Keratinocyte (primary cell): ENCODE measurements at regions not wholly inside any gene's neighbourhood (a gene's known extent, or its start where the extent isn't known, plus 50 kb on each side); places are given as distances from the start of the nearest gene placed in this dataset.

Source experiments
- DNase-seq: peaks from one replicate; pipeline ENCODE4 v3.0.0-alpha.2; 2011; ENCODE audit warnings: low read depth, missing footprints, low spot score
- FAIRE-seq: peaks from 2 replicates; lab custom pipeline; 2011; peaks lifted over from hg19 to GRCh38; lab: Jason Lieb, UNC
- H2AFZ ChIP-seq: 2 replicates; pipeline ENCODE4 v1.6.0; 2012; ENCODE audit warnings: low read length, control low read depth, inconsistent platforms; ENCODE audit not compliant: control insufficient read depth
- H3K27ac ChIP-seq: 2 replicates; pipeline ENCODE4 v1.5.1; 2011; ENCODE audit warnings: low read length; ENCODE audit not compliant: control insufficient read depth, insufficient read depth
- H3K27me3 ChIP-seq: 3 replicates; pipeline ENCODE4 v1.6.0; 2011; ENCODE audit warnings: low read length; ENCODE audit not compliant: control insufficient read depth, insufficient read depth; ENCODE audit errors: extremely low read depth
- H3K36me3 ChIP-seq, 2 experiments: 2 replicates in 1 of 2; 3 replicates in 1 of 2; pipeline ENCODE4 v1.5.1; 2011; ENCODE audit warnings: low read length in 2 of 2, mild to moderate bottlenecking in 1 of 2; ENCODE audit not compliant: control insufficient read depth in 2 of 2, insufficient read depth in 2 of 2; ENCODE audit errors: extremely low read depth in 1 of 2
- H3K4me1 ChIP-seq: 3 replicates; pipeline ENCODE4 v1.5.1; 2011; ENCODE audit warnings: low read length; ENCODE audit not compliant: control insufficient read depth, insufficient read depth; ENCODE audit errors: extremely low read depth
- H3K4me2 ChIP-seq: 3 replicates; pipeline ENCODE4 v1.6.0; 2011; ENCODE audit warnings: low read depth, low read length; ENCODE audit not compliant: control insufficient read depth, insufficient read depth; ENCODE audit errors: extremely low read depth
- H3K4me3 ChIP-seq, 3 experiments: fragments of 200-600 bp in 1 of 3; sonication (generic) in 1 of 3; 2 replicates in 2 of 3; 3 replicates in 1 of 3; pipeline ENCODE4 v1.5.1; 2011 to 2016; ENCODE audit warnings: low read length in 3 of 3, mild to moderate bottlenecking in 3 of 3, control low read depth in 2 of 3, inconsistent platforms in 1 of 3, low read depth in 1 of 3, mixed read lengths in 1 of 3, mixed run types in 1 of 3, moderate library complexity in 1 of 3; ENCODE audit not compliant: control insufficient read depth in 2 of 3, insufficient read depth in 2 of 3; ENCODE audit errors: extremely low read depth in 1 of 3
- H3K79me2 ChIP-seq: 2 replicates; pipeline ENCODE4 v1.6.0; 2012; ENCODE audit warnings: low read length; ENCODE audit not compliant: control insufficient read depth, insufficient read depth
- H3K9ac ChIP-seq: 3 replicates; pipeline ENCODE4 v1.6.0; 2011; ENCODE audit warnings: low read length; ENCODE audit not compliant: control insufficient read depth, insufficient read depth; ENCODE audit errors: extremely low read depth
- H3K9me1 ChIP-seq: 3 replicates; pipeline ENCODE4 v1.6.0; 2011; ENCODE audit warnings: low read length; ENCODE audit not compliant: control insufficient read depth, insufficient read depth; ENCODE audit errors: extremely low read depth
- H3K9me3 ChIP-seq: 2 replicates; pipeline ENCODE4 v1.5.1; 2012; ENCODE audit warnings: low read depth, low read length; ENCODE audit not compliant: control insufficient read depth
- H4K20me1 ChIP-seq: 3 replicates; pipeline ENCODE4 v1.6.0; 2011; ENCODE audit warnings: low read length; ENCODE audit not compliant: control insufficient read depth, insufficient read depth; ENCODE audit errors: extremely low read depth
- CTCF ChIP-seq, 3 experiments: IDR thresholded peaks in 1 of 3; conservative IDR thresholded peaks in 1 of 3; optimal IDR thresholded peaks in 1 of 3; 2 replicates in 2 of 3; 3 replicates in 1 of 3; pipeline versions ENCODE3 to v1.5.1; 2011; ENCODE audit warnings: low read length in 3 of 3, mild to moderate bottlenecking in 3 of 3, moderate library complexity in 2 of 3, control low read depth in 1 of 3, inconsistent platforms in 1 of 3; ENCODE audit not compliant: insufficient read depth in 2 of 3; ENCODE audit errors: extremely low read depth in 1 of 3
- EZH2 ChIP-seq: IDR thresholded peaks from one replicate; pipeline ENCODE4 v1.6.1; 2012; ENCODE audit warnings: inconsistent platforms, mild to moderate bottlenecking, low read length, moderate library complexity
- dilution Hi-C: fragments of 300-500 bp; cut with MboI; formaldehyde crosslinking; loops from one replicate; pipeline ENCODE4 v1.7.0; 2020; ENCODE audit warnings: low sequenced_read_pairs; ENCODE audit not compliant: extremely low pct_ligation_motif_present

GRCh38 chr4:108382751-108383150 is 214.0 kb upstream of the LEF1 start:
- Histone ChIP-seq H2AFZ (no peak overlapping the region), H3K79me2 (no peaks in the 10 kb centered on the region), H3K4me3 (no peak overlapping the region), H3K4me2 (no peak overlapping the region), H3K27ac (no peak overlapping the region), H3K27me3 (peaks cover 6% of the 10 kb centered on the region), H3K9me1 (no peaks in the 10 kb centered on the region), H4K20me1 (no peaks in the 10 kb centered on the region), H3K9ac (no peak overlapping the region), H3K4me1 (no peaks in the 10 kb centered on the region), H3K36me3 (no peaks in the 10 kb centered on the region), H3K9me3 (no peaks in the 10 kb centered on the region)
- no peak for TF ChIP-seq EZH2
- TF ChIP-seq CTCF (optimal IDR thresholded peaks at IDR 0.05 in 1 of 3, IDR thresholded peaks at IDR 0.05 in 1 of 3, conservative IDR thresholded peaks at IDR 0.05 in 1 of 3; ENCODE audit: extremely low read depth in 1 of 3, insufficient read depth in 2 of 3, low read length in 3 of 3), result no peak
- FAIRE-seq (no peak), DNase-seq (no peak)
- dilution Hi-C loops, result no loop called here

DNA sequence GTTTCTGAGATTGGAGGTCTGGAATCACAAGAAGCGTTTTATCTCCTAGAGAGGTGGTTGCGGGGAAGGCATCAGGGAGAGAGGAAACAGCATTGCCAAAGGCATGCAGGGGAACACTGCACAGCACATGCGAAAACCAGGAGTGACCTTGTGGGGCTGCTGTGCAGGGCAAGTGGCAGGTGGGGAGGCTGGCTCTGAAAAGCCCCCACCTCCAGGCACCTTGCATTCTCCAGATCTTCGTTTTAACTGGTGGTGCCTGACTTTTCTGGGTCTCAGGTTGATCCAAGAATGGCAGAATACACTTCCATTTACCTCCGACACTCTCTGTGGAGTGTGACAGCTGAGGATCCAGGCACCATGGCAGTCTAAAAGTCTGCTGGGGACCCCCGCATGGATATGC is 209.4 kb upstream of the LEF1 start:
- H3K27ac ChIP-seq, result no peak overlapping the region
- H4K20me1 ChIP-seq, result no peaks in the 10 kb centered on the region
- no peak overlapping the region for H3K4me3 ChIP-seq
- H3K79me2 ChIP-seq, result no peaks in the 10 kb centered on the region
- DNase-seq (no peak), FAIRE-seq (no peak)
- H2AFZ ChIP-seq, result no peak overlapping the region
- H3K4me2 ChIP-seq, result no peak overlapping the region
- TF ChIP-seq CTCF (optimal IDR thresholded peaks at IDR 0.05 in 1 of 3, IDR thresholded peaks at IDR 0.05 in 1 of 3, conservative IDR thresholded peaks at IDR 0.05 in 1 of 3; ENCODE audit: extremely low read depth in 1 of 3, insufficient read depth in 2 of 3, low read length in 3 of 3) (no peak), EZH2 (no peak)
- no peaks in the 10 kb centered on the region for H3K9me3 ChIP-seq
- H3K36me3 ChIP-seq, result no peaks in the 10 kb centered on the region
- no peak overlapping the region for H3K9ac ChIP-seq
- H3K9me1 ChIP-seq, result no peaks in the 10 kb centered on the region
- H3K27me3 ChIP-seq, result peaks cover 6% of the 10 kb centered on the region
- H3K4me1 ChIP-seq, result no peaks in the 10 kb centered on the region
- dilution Hi-C loops, result no loop called here
